ENCODE measurements at regions not wholly inside any gene's neighbourhood (a gene's known extent, or its start where the extent isn't known, plus 50 kb on each side); places are given as distances from the start of the nearest gene placed in this dataset.

- H3K9me2 ChIP-seq (replicated peaks; ENCODE audit: low read length), result no peaks in the 10 kb centered on the region
- peak overlapping the region; percentile 11 for H3K27ac ChIP-seq (ENCODE audit: low read length)
- no peak for ATAC-seq
- TF ChIP-seq EZH2 (IDR thresholded peaks at IDR 0.05; ENCODE audit: low read length, unreplicated experiment) (no peak), CTCF (conservative IDR thresholded peaks at IDR 0.05; ENCODE audit: low read depth, low read length) (no peak), EZH2phosphoT487 (IDR thresholded peaks at IDR 0.05; ENCODE audit: borderline replicate concordance, low read length) (no peak)
- intact Hi-C loops (cut with micrococcal nuclease), result no loop called here
- ChIA-PET POLR2A (ENCODE audit: unreplicated experiment) (interaction anchor here (0.6 kb wide), 1 partner anchor 13 kb away, joined by 3 read pairs; no protein-coding TSS in a partner anchor), CTCF (no interaction called here)
- H2AFZ ChIP-seq (ENCODE audit: low read length), result no peak overlapping the region
- no peaks in the 10 kb centered on the region for H3K36me3 ChIP-seq (ENCODE audit: low read depth, low read length)
- H3K27me3 ChIP-seq (ENCODE audit: low read length), result no peaks in the 10 kb centered on the region
- peaks cover 17% of the 10 kb centered on the region for H3K4me1 ChIP-seq (ENCODE audit: insufficient read depth, low read length)
- peaks cover 5% of the 10 kb centered on the region for H3F3A ChIP-seq (ENCODE audit: low read length, unreplicated experiment)
- H3K4me2 ChIP-seq (ENCODE audit: low read length), result no peak overlapping the region
- H4K20me1 ChIP-seq (ENCODE audit: low read length), result no peaks in the 10 kb centered on the region
- DNase-seq, result no peak
- H3K4me3 ChIP-seq (ENCODE audit: low read length), result no peak overlapping the region
- no peaks in the 10 kb centered on the region for H3K9me3 ChIP-seq (ENCODE audit: low read length)
- no peaks in the 10 kb centered on the region for H3K79me2 ChIP-seq (ENCODE audit: low read length)
- BruUV-seq (replicated peaks), result no TSS peak
- H3K9ac ChIP-seq (ENCODE audit: low read length), result no peak overlapping the region
Observed at GRCh38 chr21:15616864-15617574, 112.8 kb upstream of the USP25 start.

- Histone ChIP-seq H3K9me3 (ENCODE audit: low read length) (no peaks in the 10 kb centered on the region), H3K4me1 (ENCODE audit: insufficient read depth, low read length) (peaks cover 17% of the 10 kb centered on the region), H3K27me3 (ENCODE audit: low read length) (no peaks in the 10 kb centered on the region), H3K9me2 (replicated peaks; ENCODE audit: low read length) (no peaks in the 10 kb centered on the region), H3K4me3 (ENCODE audit: low read length) (no peak overlapping the region), H3K27ac (ENCODE audit: low read length) (peak overlapping the region; percentile 59), H3K36me3 (ENCODE audit: low read depth, low read length) (no peaks in the 10 kb centered on the region), H4K20me1 (ENCODE audit: low read length) (no peaks in the 10 kb centered on the region), H3K4me2 (ENCODE audit: low read length) (peak overlapping the region; percentile 37; the same call in 1 of the 2 replicates), H3K9ac (ENCODE audit: low read length) (no peak overlapping the region), H3K79me2 (ENCODE audit: low read length) (no peaks in the 10 kb centered on the region), H3F3A (ENCODE audit: low read length, unreplicated experiment) (peaks cover 5% of the 10 kb centered on the region), H2AFZ (ENCODE audit: low read length) (no peak overlapping the region)
- TF ChIP-seq EZH2 (IDR thresholded peaks at IDR 0.05; ENCODE audit: low read length, unreplicated experiment) (no peak), CTCF (conservative IDR thresholded peaks at IDR 0.05; ENCODE audit: low read depth, low read length) (no peak), EZH2phosphoT487 (IDR thresholded peaks at IDR 0.05; ENCODE audit: borderline replicate concordance, low read length) (no peak)
- intact Hi-C loops (cut with micrococcal nuclease), result no loop called here
- DNase-seq (peak; percentile 86), ATAC-seq (peak; percentile 90)
- CTCF ChIA-PET, result interaction anchor here (0.6 kb wide), 1 partner anchor 708 kb away, joined by 5 read pairs; no protein-coding TSS in a partner anchor
- BruUV-seq (replicated peaks), result no TSS peak
- POLR2A ChIA-PET (ENCODE audit: unreplicated experiment), result interaction anchor here (0.5 kb wide), 1 partner anchor 51 kb away, joined by 7 read pairs; no protein-coding TSS in a partner anchor
Observed at GRCh38 chr21:15617964-15618363, 111.8 kb upstream of the USP25 start.

GRCh38 chr21:15620892-15621291 lies 108.9 kb upstream of the USP25 start:
- H3K27me3 ChIP-seq (ENCODE audit: low read length), result no peaks in the 10 kb centered on the region
- no peak overlapping the region for H3K4me3 ChIP-seq (ENCODE audit: low read length)
- no peak overlapping the region for H2AFZ ChIP-seq (ENCODE audit: low read length)
- CTCF ChIA-PET, result no interaction called here
- POLR2A ChIA-PET (ENCODE audit: unreplicated experiment), result no interaction called here
- H3K9ac ChIP-seq (ENCODE audit: low read length), result no peak overlapping the region
- H3K4me2 ChIP-seq (ENCODE audit: low read length), result no peak overlapping the region
- H3K4me1 ChIP-seq (ENCODE audit: insufficient read depth, low read length), result peaks cover 17% of the 10 kb centered on the region
- H3F3A ChIP-seq (ENCODE audit: low read length, unreplicated experiment), result peaks cover 5% of the 10 kb centered on the region
- H3K36me3 ChIP-seq (ENCODE audit: low read depth, low read length), result no peaks in the 10 kb centered on the region
- intact Hi-C loops (cut with micrococcal nuclease), result no loop called here
- no peaks in the 10 kb centered on the region for H4K20me1 ChIP-seq (ENCODE audit: low read length)
- DNase-seq (no peak), ATAC-seq (no peak)
- TF ChIP-seq CTCF (conservative IDR thresholded peaks at IDR 0.05; ENCODE audit: low read depth, low read length) (no peak), EZH2 (IDR thresholded peaks at IDR 0.05; ENCODE audit: low read length, unreplicated experiment) (no peak), EZH2phosphoT487 (IDR thresholded peaks at IDR 0.05; ENCODE audit: borderline replicate concordance, low read length) (no peak)
- H3K79me2 ChIP-seq (ENCODE audit: low read length), result no peaks in the 10 kb centered on the region
- no peak overlapping the region for H3K27ac ChIP-seq (ENCODE audit: low read length)
- no peaks in the 10 kb centered on the region for H3K9me2 ChIP-seq (replicated peaks; ENCODE audit: low read length)
- no peaks in the 10 kb centered on the region for H3K9me3 ChIP-seq (ENCODE audit: low read length)
- BruUV-seq (replicated peaks), result no TSS peak

All from PC-3 (cell line).